ENCODE measurements at regions not wholly inside any gene's neighbourhood (a gene's known extent, or its start where the extent isn't known, plus 50 kb on each side); places are given as distances from the start of the nearest gene placed in this dataset.

- DNase-seq, result no peak
Measured at GRCh38 chr2:191614759-191615158, 63.2 kb upstream of the NABP1 start.

GRCh38 chr2:191615596-191615995, 62.3 kb upstream of the NABP1 start:
- DNase-seq, result no peak

GRCh38 chr2:191617575-191617974, 60.4 kb upstream of the NABP1 start:
- DNase-seq, result no peak

- no peak for DNase-seq
Measured at GRCh38 chr2:191618046-191618780, 59.7 kb upstream of the NABP1 start.

- DNase-seq, result no peak
Measured at GRCh38 chr2:191618786-191619185, 59.1 kb upstream of the NABP1 start.

GRCh38 chr2:191620144-191620543, 57.8 kb upstream of the NABP1 start:
- no peak for DNase-seq

GRCh38 chr2:191622374-191623320, 55.3 kb upstream of the NABP1 start:
- DNase-seq, result no peak

GRCh38 chr2:191625016-191625415, 52.9 kb upstream of the NABP1 start:
- no peak for DNase-seq

GRCh38 chr2:191625446-191625845, 52.5 kb upstream of the NABP1 start:
- DNase-seq, result no peak

GRCh38 chr2:191626497-191627151, 51.3 kb upstream of the NABP1 start:
- DNase-seq, result no peak

- no peak for DNase-seq
Measured at GRCh38 chr2:191627518-191627917, 50.4 kb upstream of the NABP1 start.

Measured in NCI-H187 (cell line).